GM23248 (cell line): ENCODE measurements at regions not wholly inside any gene's neighbourhood (a gene's known extent, or its start where the extent isn't known, plus 50 kb on each side); places are given as distances from the start of the nearest gene placed in this dataset.

Experiments used
- DNase-seq: peaks from one replicate; pipeline ENCODE4 v3.0.0-alpha.2; 2015
- H2AFZ ChIP-seq: fragments of 200-600 bp; sonication (generic); 2 replicates; pipeline ENCODE4 v1.6.1; 2016; ENCODE audit warnings: antibody characterized with exemption
- H3F3A ChIP-seq: fragments of 200-600 bp; sonication (generic); 2 replicates; pipeline ENCODE4 v1.6.1; 2016; ENCODE audit warnings: mild to moderate bottlenecking, antibody characterized with exemption, mixed run types; ENCODE audit not compliant: insufficient read depth
- H3K27ac ChIP-seq: fragments of 200-600 bp; sonication (generic); 2 replicates; pipeline ENCODE4 v1.5.1; 2016; ENCODE audit warnings: mild to moderate bottlenecking
- H3K27me3 ChIP-seq: fragments of 200-600 bp; sonication (generic); replicated peaks from 2 replicates; pipeline ENCODE4 v1.6.1; 2016; ENCODE audit warnings: mild to moderate bottlenecking; ENCODE audit not compliant: insufficient read depth
- H3K36me3 ChIP-seq: fragments of 200-600 bp; sonication (generic); 2 replicates; pipeline ENCODE4 v1.6.1; 2016; ENCODE audit warnings: low read depth, mild to moderate bottlenecking
- H3K4me1 ChIP-seq: fragments of 200-600 bp; sonication (generic); 2 replicates; pipeline ENCODE4 v1.6.1; 2016; ENCODE audit warnings: mild to moderate bottlenecking; ENCODE audit not compliant: insufficient read depth
- H3K4me2 ChIP-seq: fragments of 200-600 bp; sonication (generic); one replicate; pipeline ENCODE4 v1.6.1; 2016; ENCODE audit warnings: mild to moderate bottlenecking; ENCODE audit not compliant: unreplicated experiment
- H3K4me3 ChIP-seq: fragments of 200-600 bp; sonication (generic); 2 replicates; pipeline ENCODE4 v1.5.1; 2016; ENCODE audit warnings: mild to moderate bottlenecking
- H3K79me2 ChIP-seq: fragments of 200-600 bp; sonication (generic); 2 replicates; pipeline ENCODE4 v1.6.1; 2016; ENCODE audit warnings: mild to moderate bottlenecking; ENCODE audit not compliant: insufficient read depth
- H3K9ac ChIP-seq: fragments of 200-600 bp; sonication (generic); 2 replicates; pipeline ENCODE4 v1.6.1; 2016; ENCODE audit warnings: mild to moderate bottlenecking
- H3K9me2 ChIP-seq: fragments of 200-600 bp; sonication (generic); 2 replicates; pipeline ENCODE4 v1.6.1; 2016; ENCODE audit warnings: mixed run types, mild to moderate bottlenecking, moderate library complexity; ENCODE audit not compliant: insufficient read depth
- H3K9me3 ChIP-seq: fragments of 200-600 bp; sonication (generic); one replicate; pipeline ENCODE4 v1.6.1; 2017; ENCODE audit warnings: low read depth
- H4K20me1 ChIP-seq: fragments of 200-600 bp; sonication (generic); 2 replicates; pipeline ENCODE4 v1.6.0; 2016; ENCODE audit not compliant: insufficient read depth
- EZH2 ChIP-seq: fragments of 200-600 bp; sonication (generic); IDR thresholded peaks from 2 replicates; pipeline ENCODE4 v1.6.1; 2018; ENCODE audit warnings: antibody characterized with exemption, mild to moderate bottlenecking; ENCODE audit not compliant: insufficient read depth, poor library complexity, severe bottlenecking
- EZH2phosphoT487 ChIP-seq: fragments of 200-600 bp; sonication (generic); IDR thresholded peaks from 2 replicates; pipeline ENCODE4 v1.6.1; 2018; ENCODE audit warnings: antibody characterized with exemption, moderate library complexity, mild to moderate bottlenecking, low read depth; ENCODE audit not compliant: insufficient read depth
- WGBS, 2 experiments: methylation state at CpG; one replicate each; pipeline ENCODE4 v1.1.6; 2015 to 2017; ENCODE audit warnings: low lambda C conversion rate in 2 of 2, low coverage in 1 of 2; ENCODE audit errors: missing lambda C conversion rate in 2 of 2; 5-methylcytosine and 5-hydroxymethylcytosine counted together
- in situ Hi-C: fragments of 300-500 bp; cut with MboI; formaldehyde crosslinking; loops from 2 replicates; pipeline ENCODE4 v1.15.0; 2020

GRCh38 chrX:94722578-94722977, 1048.6 kb downstream of the FAM133A start:
- Histone ChIP-seq H3K4me1 (no peaks in the 10 kb centered on the region), H3K36me3 (no peaks in the 10 kb centered on the region), H3K4me3 (no peak overlapping the region), H3K9me3 (no peaks in the 10 kb centered on the region), H3F3A (no peaks in the 10 kb centered on the region), H3K4me2 (no peak overlapping the region), H3K79me2 (no peaks in the 10 kb centered on the region), H4K20me1 (no peaks in the 10 kb centered on the region), H3K27me3 (no peaks in the 10 kb centered on the region), H3K9me2 (no peaks in the 10 kb centered on the region), H2AFZ (no peak overlapping the region), H3K27ac (no peak overlapping the region), H3K9ac (no peak overlapping the region)
- TF ChIP-seq EZH2phosphoT487 (no peak), EZH2 (no peak)
- no peak for DNase-seq
- 24 to 29% methylated on average over 3 of the region's 3 CpGs for WGBS, 2 experiments
- in situ Hi-C loops, result no loop called here

- in situ Hi-C loops, result no loop called here
Measured at GRCh38 chrX:94742772-94743171, 1068.8 kb downstream of the FAM133A start.

GRCh38 chrX:94743478-94743877, 1069.5 kb downstream of the FAM133A start:
- no peaks in the 10 kb centered on the region for H3F3A ChIP-seq
- in situ Hi-C loops, result no loop called here
- no peak overlapping the region for H3K4me2 ChIP-seq
- no peaks in the 10 kb centered on the region for H3K79me2 ChIP-seq
- no peaks in the 10 kb centered on the region for H3K9me2 ChIP-seq
- H3K4me3 ChIP-seq, result no peak overlapping the region
- no peaks in the 10 kb centered on the region for H3K9me3 ChIP-seq
- no peaks in the 10 kb centered on the region for H3K27me3 ChIP-seq
- DNase-seq, result no peak
- no peak overlapping the region for H3K27ac ChIP-seq
- H3K9ac ChIP-seq, result no peak overlapping the region
- no peaks in the 10 kb centered on the region for H4K20me1 ChIP-seq
- H3K36me3 ChIP-seq, result no peaks in the 10 kb centered on the region
- TF ChIP-seq EZH2phosphoT487, result no peak
- no peak for TF ChIP-seq EZH2
- no peak overlapping the region for H2AFZ ChIP-seq
- H3K4me1 ChIP-seq, result no peaks in the 10 kb centered on the region

More at GRCh38 chrX:94742772-94743171, 1068.8 kb downstream of the FAM133A start:
- H3K36me3 ChIP-seq, result no peaks in the 10 kb centered on the region
- H3K27ac ChIP-seq, result no peak overlapping the region
- H2AFZ ChIP-seq, result no peak overlapping the region
- no peak for DNase-seq
- no peaks in the 10 kb centered on the region for H3K9me3 ChIP-seq
- no peak overlapping the region for H3K4me3 ChIP-seq
- no peaks in the 10 kb centered on the region for H3K27me3 ChIP-seq
- no peak overlapping the region for H3K4me2 ChIP-seq
- 15 to 24% methylated on average over 3 of the region's 3 CpGs for WGBS, 2 experiments
- H3K9ac ChIP-seq, result no peak overlapping the region
- H3K79me2 ChIP-seq, result no peaks in the 10 kb centered on the region
- no peaks in the 10 kb centered on the region for H3F3A ChIP-seq
- TF ChIP-seq EZH2phosphoT487, result no peak
- TF ChIP-seq EZH2, result no peak
- no peaks in the 10 kb centered on the region for H4K20me1 ChIP-seq
- no peaks in the 10 kb centered on the region for H3K4me1 ChIP-seq
- H3K9me2 ChIP-seq, result no peaks in the 10 kb centered on the region

GRCh38 chrX:94744786-94745185, 1070.8 kb downstream of the FAM133A start:
- Histone ChIP-seq H3K79me2 (no peaks in the 10 kb centered on the region), H3K27me3 (no peaks in the 10 kb centered on the region), H2AFZ (no peak overlapping the region), H3K36me3 (no peaks in the 10 kb centered on the region), H3K4me2 (no peak overlapping the region), H3K9me2 (no peaks in the 10 kb centered on the region), H3K4me1 (no peaks in the 10 kb centered on the region), H3K9ac (no peak overlapping the region), H3F3A (no peaks in the 10 kb centered on the region), H3K27ac (no peak overlapping the region), H3K4me3 (no peak overlapping the region), H4K20me1 (no peaks in the 10 kb centered on the region), H3K9me3 (no peaks in the 10 kb centered on the region)
- in situ Hi-C loops, result no loop called here
- WGBS, 2 experiments, result 40 to 41% methylated on average over 3 of the region's 3 CpGs
- TF ChIP-seq EZH2 (no peak), EZH2phosphoT487 (no peak)
- DNase-seq, result no peak

GRCh38 chrX:94751611-94752010, 1077.6 kb downstream of the FAM133A start:
- no peak overlapping the region for H3K27ac ChIP-seq
- TF ChIP-seq EZH2phosphoT487, result no peak
- no peak for TF ChIP-seq EZH2
- H3K79me2 ChIP-seq, result no peaks in the 10 kb centered on the region
- no peak overlapping the region for H3K4me3 ChIP-seq
- H3F3A ChIP-seq, result no peaks in the 10 kb centered on the region
- H2AFZ ChIP-seq, result no peak overlapping the region
- no peak overlapping the region for H3K9ac ChIP-seq
- no peaks in the 10 kb centered on the region for H3K9me2 ChIP-seq
- DNase-seq, result no peak
- no peaks in the 10 kb centered on the region for H3K27me3 ChIP-seq
- no peaks in the 10 kb centered on the region for H4K20me1 ChIP-seq
- H3K4me1 ChIP-seq, result no peaks in the 10 kb centered on the region
- no peaks in the 10 kb centered on the region for H3K9me3 ChIP-seq
- in situ Hi-C loops, result no loop called here
- H3K4me2 ChIP-seq, result no peak overlapping the region
- no peaks in the 10 kb centered on the region for H3K36me3 ChIP-seq
